ENCODE measurements at regions not wholly inside any gene's neighbourhood (a gene's known extent, or its start where the extent isn't known, plus 50 kb on each side); places are given as distances from the start of the nearest gene placed in this dataset.

GRCh38 chr11:80898910-80899309 is 1458.1 kb upstream of the TENM4 start:
- TF ChIP-seq RAD21 (IDR thresholded peaks at IDR 0.05; ENCODE audit: low read depth) (no peak), CREB1 (IDR thresholded peaks at IDR 0.05; ENCODE audit: low read depth) (no peak), EP300 (IDR thresholded peaks at IDR 0.05; ENCODE audit: borderline replicate concordance) (no peak)

- TF ChIP-seq, protein P1, sequence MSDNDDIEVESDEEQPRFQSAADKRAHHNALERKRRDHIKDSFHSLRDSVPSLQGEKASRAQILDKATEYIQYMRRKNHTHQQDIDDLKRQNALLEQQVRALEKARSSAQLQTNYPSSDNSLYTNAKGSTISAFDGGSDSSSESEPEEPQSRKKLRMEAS (IDR thresholded peaks at IDR 0.05): no peak
- TF ChIP-seq CREB1 (IDR thresholded peaks at IDR 0.05; ENCODE audit: low read depth) (no peak), REST (IDR thresholded peaks at IDR 0.05; ENCODE audit: low read depth) (no peak), TAF1 (IDR thresholded peaks at IDR 0.05; ENCODE audit: low read depth) (no peak), TEAD4 (IDR thresholded peaks at IDR 0.05) (no peak), FOXM1 (IDR thresholded peaks at IDR 0.05; ENCODE audit: borderline replicate concordance, low read depth) (no peak), CEBPB (IDR thresholded peaks at IDR 0.05) (no peak), NFIC (IDR thresholded peaks at IDR 0.05) (no peak), YY1 (IDR thresholded peaks at IDR 0.05; ENCODE audit: low read depth) (no peak), EGR1 (IDR thresholded peaks at IDR 0.05) (no peak), RAD21 (IDR thresholded peaks at IDR 0.05; ENCODE audit: low read depth) (no peak), EP300 (IDR thresholded peaks at IDR 0.05; ENCODE audit: borderline replicate concordance) (no peak), USF1 (IDR thresholded peaks at IDR 0.05) (no peak), ZBTB7A (IDR thresholded peaks at IDR 0.05; ENCODE audit: low read depth) (no peak), TCF12 (IDR thresholded peaks at IDR 0.05; ENCODE audit: low read depth) (no peak)
These were observed 1445.9 kb upstream of the TENM4 start for GRCh38 chr11:80886684-80887083.

- TF ChIP-seq ZBTB7A (IDR thresholded peaks at IDR 0.05; ENCODE audit: low read depth) (no peak), YY1 (IDR thresholded peaks at IDR 0.05; ENCODE audit: low read depth) (no peak), USF1 (IDR thresholded peaks at IDR 0.05) (no peak)
These were observed 1432.6 kb upstream of the TENM4 start for GRCh38 chr11:80873310-80873999.

DNA sequence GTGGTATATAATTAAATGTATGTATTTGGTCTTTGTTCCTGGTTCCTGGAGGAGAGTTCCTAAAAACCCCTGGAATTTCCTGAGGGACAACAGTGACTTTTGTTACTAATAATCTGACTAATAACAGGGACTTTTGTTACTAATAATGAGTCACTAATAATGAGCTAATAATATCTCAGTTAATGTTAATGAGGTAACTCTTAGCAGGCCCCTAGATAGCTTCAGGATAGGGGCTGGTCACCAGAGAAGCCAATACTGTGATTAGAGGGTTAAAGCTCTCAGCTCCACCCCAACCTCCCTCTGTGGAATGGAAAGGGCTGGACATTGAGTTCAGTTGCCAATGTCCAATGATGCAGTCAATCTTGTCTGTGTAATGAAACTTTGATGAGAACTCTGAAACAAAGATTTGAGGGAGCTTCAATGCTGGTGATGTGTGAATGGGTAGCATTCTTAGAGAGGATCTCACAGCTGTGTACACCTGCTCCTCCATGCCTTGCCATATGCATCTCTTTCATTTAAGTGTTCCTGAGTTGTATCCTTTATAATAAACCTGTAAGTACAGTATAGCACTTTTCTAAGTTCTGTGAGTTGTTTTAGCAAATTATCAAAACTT is 1431.4 kb upstream of the TENM4 start:
- TF ChIP-seq ZBTB7A (IDR thresholded peaks at IDR 0.05; ENCODE audit: low read depth): no peak
- TF ChIP-seq CREB1 (IDR thresholded peaks at IDR 0.05; ENCODE audit: low read depth): no peak
- no peak for TF ChIP-seq NFIC (IDR thresholded peaks at IDR 0.05)
- TF ChIP-seq YY1 (IDR thresholded peaks at IDR 0.05; ENCODE audit: low read depth): no peak
- no peak for TF ChIP-seq TEAD4 (IDR thresholded peaks at IDR 0.05)
- TF ChIP-seq TCF12 (IDR thresholded peaks at IDR 0.05; ENCODE audit: low read depth): no peak
- no peak for TF ChIP-seq EP300 (IDR thresholded peaks at IDR 0.05; ENCODE audit: borderline replicate concordance)
- TF ChIP-seq FOXM1 (IDR thresholded peaks at IDR 0.05; ENCODE audit: borderline replicate concordance, low read depth): no peak
- no peak for TF ChIP-seq RAD21 (IDR thresholded peaks at IDR 0.05; ENCODE audit: low read depth)
- no peak for TF ChIP-seq USF1 (IDR thresholded peaks at IDR 0.05)
- TF ChIP-seq TAF1 (IDR thresholded peaks at IDR 0.05; ENCODE audit: low read depth): no peak
- no peak for TF ChIP-seq EGR1 (IDR thresholded peaks at IDR 0.05)
- no peak for TF ChIP-seq CEBPB (IDR thresholded peaks at IDR 0.05)
- TF ChIP-seq, protein P1 (IDR thresholded peaks at IDR 0.05): no peak
- no peak for TF ChIP-seq REST (IDR thresholded peaks at IDR 0.05; ENCODE audit: low read depth)

DNA sequence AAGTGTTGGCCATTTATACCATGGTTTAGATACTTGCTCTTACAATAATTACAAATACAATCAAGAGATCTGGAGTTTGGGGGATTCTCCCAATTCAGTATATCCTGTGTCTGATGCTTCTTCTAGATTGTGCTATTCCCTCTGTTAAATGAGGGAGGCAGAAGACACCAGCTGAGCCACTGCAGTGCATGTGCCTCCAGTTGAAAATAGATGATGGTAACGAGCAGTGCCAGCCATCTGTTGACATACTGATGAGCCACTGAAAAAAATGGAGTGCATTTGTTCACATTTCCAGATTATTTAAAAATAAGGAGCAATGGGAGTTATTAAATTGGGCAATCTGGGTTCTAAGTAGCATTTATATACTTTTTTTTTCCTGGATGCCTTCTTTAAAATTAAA is 1428.0 kb upstream of the TENM4 start:
- no peak for TF ChIP-seq YY1 (IDR thresholded peaks at IDR 0.05; ENCODE audit: low read depth)
- TF ChIP-seq REST (IDR thresholded peaks at IDR 0.05; ENCODE audit: low read depth): no peak
- no peak for TF ChIP-seq RAD21 (IDR thresholded peaks at IDR 0.05; ENCODE audit: low read depth)
- TF ChIP-seq CREB1 (IDR thresholded peaks at IDR 0.05; ENCODE audit: low read depth): no peak
- TF ChIP-seq TEAD4 (IDR thresholded peaks at IDR 0.05): no peak
- TF ChIP-seq TCF12 (IDR thresholded peaks at IDR 0.05; ENCODE audit: low read depth): no peak
- TF ChIP-seq, protein P1 (IDR thresholded peaks at IDR 0.05): no peak
- TF ChIP-seq USF1 (IDR thresholded peaks at IDR 0.05): no peak
- no peak for TF ChIP-seq EP300 (IDR thresholded peaks at IDR 0.05; ENCODE audit: borderline replicate concordance)
- no peak for TF ChIP-seq ZBTB7A (IDR thresholded peaks at IDR 0.05; ENCODE audit: low read depth)
- no peak for TF ChIP-seq CEBPB (IDR thresholded peaks at IDR 0.05)
- no peak for TF ChIP-seq EGR1 (IDR thresholded peaks at IDR 0.05)
- TF ChIP-seq FOXM1 (IDR thresholded peaks at IDR 0.05; ENCODE audit: borderline replicate concordance, low read depth): no peak
- TF ChIP-seq TAF1 (IDR thresholded peaks at IDR 0.05; ENCODE audit: low read depth): no peak
- TF ChIP-seq NFIC (IDR thresholded peaks at IDR 0.05): no peak

Data from Ishikawa (cell line).